ENCODE measurements at regions not wholly inside any gene's neighbourhood (a gene's known extent, or its start where the extent isn't known, plus 50 kb on each side); places are given as distances from the start of the nearest gene placed in this dataset.

DNA sequence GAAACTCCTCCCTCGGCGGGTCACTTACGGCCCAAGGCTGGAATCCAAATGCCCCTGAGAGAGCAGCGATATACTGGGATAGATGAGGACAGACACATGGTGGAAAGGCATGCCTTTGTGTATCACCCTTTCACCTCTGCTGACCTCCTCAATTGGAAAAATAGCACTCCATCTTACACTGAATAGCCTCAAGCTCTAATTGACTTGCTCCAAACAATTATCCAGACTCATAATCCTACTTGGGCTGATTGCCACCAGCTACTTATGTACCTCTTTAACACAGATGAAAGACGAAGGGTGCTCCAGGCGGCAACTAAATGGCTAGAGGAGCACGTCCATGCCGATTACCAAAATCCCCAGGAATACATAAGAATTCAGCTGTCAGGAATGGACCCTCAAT is 1142.2 kb downstream of the ARAP2 start:
- TF ChIP-seq CSDC2 (CRISPR knock-in tag; IDR thresholded peaks at IDR 0.05) (no peak), ARNTL (CRISPR knock-in tag; IDR thresholded peaks at IDR 0.05; ENCODE audit: borderline replicate concordance, low read depth) (no peak), BACH2 (CRISPR knock-in tag; IDR thresholded peaks at IDR 0.05; ENCODE audit: borderline replicate concordance) (no peak), TCF4 (CRISPR knock-in tag; IDR thresholded peaks at IDR 0.05; ENCODE audit: borderline replicate concordance) (no peak), ZC3H10 (CRISPR knock-in tag; IDR thresholded peaks at IDR 0.05) (no peak)
- TF ChIP-seq, protein P1, sequence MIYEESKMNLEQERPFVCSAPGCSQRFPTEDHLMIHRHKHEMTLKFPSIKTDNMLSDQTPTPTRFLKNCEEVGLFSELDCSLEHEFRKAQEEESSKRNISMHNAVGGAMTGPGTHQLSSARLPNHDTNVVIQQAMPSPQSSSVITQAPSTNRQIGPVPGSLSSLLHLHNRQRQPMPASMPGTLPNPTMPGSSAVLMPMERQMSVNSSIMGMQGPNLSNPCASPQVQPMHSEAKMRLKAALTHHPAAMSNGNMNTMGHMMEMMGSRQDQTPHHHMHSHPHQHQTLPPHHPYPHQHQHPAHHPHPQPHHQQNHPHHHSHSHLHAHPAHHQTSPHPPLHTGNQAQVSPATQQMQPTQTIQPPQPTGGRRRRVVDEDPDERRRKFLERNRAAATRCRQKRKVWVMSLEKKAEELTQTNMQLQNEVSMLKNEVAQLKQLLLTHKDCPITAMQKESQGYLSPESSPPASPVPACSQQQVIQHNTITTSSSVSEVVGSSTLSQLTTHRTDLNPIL (CRISPR knock-in tag; IDR thresholded peaks at IDR 0.05; ENCODE audit: low read depth) = no peak
- TF ChIP-seq, protein P2, sequence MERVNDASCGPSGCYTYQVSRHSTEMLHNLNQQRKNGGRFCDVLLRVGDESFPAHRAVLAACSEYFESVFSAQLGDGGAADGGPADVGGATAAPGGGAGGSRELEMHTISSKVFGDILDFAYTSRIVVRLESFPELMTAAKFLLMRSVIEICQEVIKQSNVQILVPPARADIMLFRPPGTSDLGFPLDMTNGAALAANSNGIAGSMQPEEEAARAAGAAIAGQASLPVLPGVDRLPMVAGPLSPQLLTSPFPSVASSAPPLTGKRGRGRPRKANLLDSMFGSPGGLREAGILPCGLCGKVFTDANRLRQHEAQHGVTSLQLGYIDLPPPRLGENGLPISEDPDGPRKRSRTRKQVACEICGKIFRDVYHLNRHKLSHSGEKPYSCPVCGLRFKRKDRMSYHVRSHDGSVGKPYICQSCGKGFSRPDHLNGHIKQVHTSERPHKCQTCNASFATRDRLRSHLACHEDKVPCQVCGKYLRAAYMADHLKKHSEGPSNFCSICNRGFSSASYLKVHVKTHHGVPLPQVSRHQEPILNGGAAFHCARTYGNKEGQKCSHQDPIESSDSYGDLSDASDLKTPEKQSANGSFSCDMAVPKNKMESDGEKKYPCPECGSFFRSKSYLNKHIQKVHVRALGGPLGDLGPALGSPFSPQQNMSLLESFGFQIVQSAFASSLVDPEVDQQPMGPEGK (CRISPR knock-in tag; IDR thresholded peaks at IDR 0.05; ENCODE audit: borderline replicate concordance) = no peak
- ATAC-seq = no peak

DNA sequence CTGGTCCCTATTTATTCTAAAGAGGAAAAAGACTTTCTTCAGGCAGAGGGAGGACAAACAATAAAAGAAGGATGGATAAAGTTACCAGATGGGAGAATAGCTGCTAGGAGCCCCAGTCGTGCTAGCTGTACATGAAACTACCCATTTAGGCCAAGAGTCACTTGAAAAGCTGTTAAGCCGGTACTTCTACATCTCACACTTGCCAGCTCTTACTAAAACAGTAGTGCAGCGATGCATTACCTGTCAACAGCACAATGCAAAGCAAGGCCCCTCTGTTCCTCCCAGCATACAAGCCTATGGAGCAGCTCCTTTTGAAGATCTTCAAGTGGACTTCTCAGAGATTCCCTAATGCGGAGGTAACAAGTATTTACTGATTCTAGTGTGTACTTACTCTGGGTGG is 1138.8 kb downstream of the ARAP2 start:
- no peak for ATAC-seq
- TF ChIP-seq ZNF565 (CRISPR knock-in tag; conservative IDR thresholded peaks at IDR 0.05; ENCODE audit: low read depth) (no peak), GLIS3 (CRISPR knock-in tag; IDR thresholded peaks at IDR 0.05) (no peak), ZC3H10 (CRISPR knock-in tag; IDR thresholded peaks at IDR 0.05) (no peak), ARNTL (CRISPR knock-in tag; IDR thresholded peaks at IDR 0.05; ENCODE audit: borderline replicate concordance, low read depth) (no peak), TOX (CRISPR knock-in tag; IDR thresholded peaks at IDR 0.05; ENCODE audit: borderline replicate concordance) (no peak), ZNF70 (CRISPR knock-in tag; IDR thresholded peaks at IDR 0.05) (no peak), OSR1 (CRISPR knock-in tag; IDR thresholded peaks at IDR 0.05) (no peak), SNAI2 (CRISPR knock-in tag; IDR thresholded peaks at IDR 0.05) (no peak), RARB (CRISPR knock-in tag; IDR thresholded peaks at IDR 0.05) (no peak), ZNF8 (CRISPR knock-in tag; IDR thresholded peaks at IDR 0.05) (no peak), BACH2 (CRISPR knock-in tag; IDR thresholded peaks at IDR 0.05; ENCODE audit: borderline replicate concordance) (no peak)
- TF ChIP-seq, protein P1 (CRISPR knock-in tag; IDR thresholded peaks at IDR 0.05; ENCODE audit: low read depth) = no peak

DNA sequence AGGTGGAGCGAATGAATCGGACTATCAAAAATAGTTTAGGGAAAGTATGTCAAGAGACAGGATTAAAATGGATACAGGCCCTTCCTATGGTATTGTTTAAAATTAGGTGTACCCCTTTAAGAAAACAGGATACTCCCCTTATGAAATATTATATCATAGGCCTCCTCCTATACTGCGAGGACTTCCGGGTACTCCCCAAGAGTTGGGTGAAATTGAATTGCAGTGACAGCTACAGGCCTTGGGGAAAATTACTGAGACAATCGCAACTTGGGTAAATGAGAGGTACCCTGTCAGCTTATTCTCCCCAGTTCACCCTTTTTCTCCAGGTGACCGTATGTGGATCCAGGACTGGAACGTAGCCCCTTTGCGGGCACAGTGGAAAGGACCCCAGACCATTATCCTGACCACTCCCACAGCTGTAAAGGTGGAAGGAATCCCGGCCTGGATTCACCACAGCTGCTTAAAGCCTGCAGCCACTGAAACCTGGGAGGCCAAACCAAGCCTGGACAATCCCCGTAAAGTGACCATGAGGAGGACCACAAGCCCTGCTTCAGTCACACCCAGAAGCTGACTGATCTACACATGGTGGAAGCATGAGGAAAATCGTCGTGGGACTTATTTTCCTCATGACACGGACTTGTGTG is 1138.1 kb downstream of the ARAP2 start:
- ATAC-seq = no peak

More for the DNA sequence above, 1138.1 kb downstream of the ARAP2 start:
- TF ChIP-seq ZNF565 (CRISPR knock-in tag; conservative IDR thresholded peaks at IDR 0.05; ENCODE audit: low read depth) (no peak), TOX (CRISPR knock-in tag; IDR thresholded peaks at IDR 0.05; ENCODE audit: borderline replicate concordance) (no peak), OSR1 (CRISPR knock-in tag; IDR thresholded peaks at IDR 0.05) (no peak), ZFP3 (CRISPR knock-in tag; IDR thresholded peaks at IDR 0.05) (no peak), PPARA (CRISPR knock-in tag; IDR thresholded peaks at IDR 0.05; ENCODE audit: borderline replicate concordance) (no peak), ISL1 (CRISPR knock-in tag; IDR thresholded peaks at IDR 0.05) (no peak), BACH2 (CRISPR knock-in tag; IDR thresholded peaks at IDR 0.05; ENCODE audit: borderline replicate concordance) (no peak), ZFP30 (CRISPR knock-in tag; IDR thresholded peaks at IDR 0.05) (no peak), TCF4 (CRISPR knock-in tag; IDR thresholded peaks at IDR 0.05; ENCODE audit: borderline replicate concordance) (no peak), RARB (CRISPR knock-in tag; IDR thresholded peaks at IDR 0.05) (no peak)
- TF ChIP-seq, protein P3, sequence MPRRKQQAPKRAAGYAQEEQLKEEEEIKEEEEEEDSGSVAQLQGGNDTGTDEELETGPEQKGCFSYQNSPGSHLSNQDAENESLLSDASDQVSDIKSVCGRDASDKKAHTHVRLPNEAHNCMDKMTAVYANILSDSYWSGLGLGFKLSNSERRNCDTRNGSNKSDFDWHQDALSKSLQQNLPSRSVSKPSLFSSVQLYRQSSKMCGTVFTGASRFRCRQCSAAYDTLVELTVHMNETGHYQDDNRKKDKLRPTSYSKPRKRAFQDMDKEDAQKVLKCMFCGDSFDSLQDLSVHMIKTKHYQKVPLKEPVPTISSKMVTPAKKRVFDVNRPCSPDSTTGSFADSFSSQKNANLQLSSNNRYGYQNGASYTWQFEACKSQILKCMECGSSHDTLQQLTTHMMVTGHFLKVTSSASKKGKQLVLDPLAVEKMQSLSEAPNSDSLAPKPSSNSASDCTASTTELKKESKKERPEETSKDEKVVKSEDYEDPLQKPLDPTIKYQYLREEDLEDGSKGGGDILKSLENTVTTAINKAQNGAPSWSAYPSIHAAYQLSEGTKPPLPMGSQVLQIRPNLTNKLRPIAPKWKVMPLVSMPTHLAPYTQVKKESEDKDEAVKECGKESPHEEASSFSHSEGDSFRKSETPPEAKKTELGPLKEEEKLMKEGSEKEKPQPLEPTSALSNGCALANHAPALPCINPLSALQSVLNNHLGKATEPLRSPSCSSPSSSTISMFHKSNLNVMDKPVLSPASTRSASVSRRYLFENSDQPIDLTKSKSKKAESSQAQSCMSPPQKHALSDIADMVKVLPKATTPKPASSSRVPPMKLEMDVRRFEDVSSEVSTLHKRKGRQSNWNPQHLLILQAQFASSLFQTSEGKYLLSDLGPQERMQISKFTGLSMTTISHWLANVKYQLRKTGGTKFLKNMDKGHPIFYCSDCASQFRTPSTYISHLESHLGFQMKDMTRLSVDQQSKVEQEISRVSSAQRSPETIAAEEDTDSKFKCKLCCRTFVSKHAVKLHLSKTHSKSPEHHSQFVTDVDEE (CRISPR knock-in tag; IDR thresholded peaks at IDR 0.05) = no peak
- TF ChIP-seq, protein P4, sequence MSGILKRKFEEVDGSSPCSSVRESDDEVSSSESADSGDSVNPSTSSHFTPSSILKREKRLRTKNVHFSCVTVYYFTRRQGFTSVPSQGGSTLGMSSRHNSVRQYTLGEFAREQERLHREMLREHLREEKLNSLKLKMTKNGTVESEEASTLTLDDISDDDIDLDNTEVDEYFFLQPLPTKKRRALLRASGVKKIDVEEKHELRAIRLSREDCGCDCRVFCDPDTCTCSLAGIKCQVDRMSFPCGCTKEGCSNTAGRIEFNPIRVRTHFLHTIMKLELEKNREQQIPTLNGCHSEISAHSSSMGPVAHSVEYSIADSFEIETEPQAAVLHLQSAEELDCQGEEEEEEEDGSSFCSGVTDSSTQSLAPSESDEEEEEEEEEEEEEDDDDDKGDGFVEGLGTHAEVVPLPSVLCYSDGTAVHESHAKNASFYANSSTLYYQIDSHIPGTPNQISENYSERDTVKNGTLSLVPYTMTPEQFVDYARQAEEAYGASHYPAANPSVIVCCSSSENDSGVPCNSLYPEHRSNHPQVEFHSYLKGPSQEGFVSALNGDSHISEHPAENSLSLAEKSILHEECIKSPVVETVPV (CRISPR knock-in tag; IDR thresholded peaks at IDR 0.05) = no peak
- TF ChIP-seq, protein P5, sequence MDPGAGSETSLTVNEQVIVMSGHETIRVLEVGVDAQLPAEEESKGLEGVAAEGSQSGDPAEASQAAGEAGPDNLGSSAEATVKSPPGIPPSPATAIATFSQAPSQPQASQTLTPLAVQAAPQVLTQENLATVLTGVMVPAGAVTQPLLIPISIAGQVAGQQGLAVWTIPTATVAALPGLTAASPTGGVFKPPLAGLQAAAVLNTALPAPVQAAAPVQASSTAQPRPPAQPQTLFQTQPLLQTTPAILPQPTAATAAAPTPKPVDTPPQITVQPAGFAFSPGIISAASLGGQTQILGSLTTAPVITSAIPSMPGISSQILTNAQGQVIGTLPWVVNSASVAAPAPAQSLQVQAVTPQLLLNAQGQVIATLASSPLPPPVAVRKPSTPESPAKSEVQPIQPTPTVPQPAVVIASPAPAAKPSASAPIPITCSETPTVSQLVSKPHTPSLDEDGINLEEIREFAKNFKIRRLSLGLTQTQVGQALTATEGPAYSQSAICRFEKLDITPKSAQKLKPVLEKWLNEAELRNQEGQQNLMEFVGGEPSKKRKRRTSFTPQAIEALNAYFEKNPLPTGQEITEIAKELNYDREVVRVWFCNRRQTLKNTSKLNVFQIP (CRISPR knock-in tag; IDR thresholded peaks at IDR 0.05; ENCODE audit: borderline replicate concordance, low read depth) = no peak
- TF ChIP-seq, protein P2 (CRISPR knock-in tag; IDR thresholded peaks at IDR 0.05; ENCODE audit: borderline replicate concordance) = no peak
- TF ChIP-seq, protein P1 (CRISPR knock-in tag; IDR thresholded peaks at IDR 0.05; ENCODE audit: low read depth) = no peak

All from SK-N-SH treated with all-trans-retinoic acid at 6 μM for 48 hours (cell line).